CD4-positive, alpha-beta T cell treated with Interleukin-10 for 1 hour (primary cell): ENCODE measurements at regions not wholly inside any gene's neighbourhood (a gene's known extent, or its start where the extent isn't known, plus 50 kb on each side); places are given as distances from the start of the nearest gene placed in this dataset.

Source experiments
- DNase-seq: peaks from one replicate; pipeline ENCODE4 v3.0.0-alpha.2; 2020

DNA sequence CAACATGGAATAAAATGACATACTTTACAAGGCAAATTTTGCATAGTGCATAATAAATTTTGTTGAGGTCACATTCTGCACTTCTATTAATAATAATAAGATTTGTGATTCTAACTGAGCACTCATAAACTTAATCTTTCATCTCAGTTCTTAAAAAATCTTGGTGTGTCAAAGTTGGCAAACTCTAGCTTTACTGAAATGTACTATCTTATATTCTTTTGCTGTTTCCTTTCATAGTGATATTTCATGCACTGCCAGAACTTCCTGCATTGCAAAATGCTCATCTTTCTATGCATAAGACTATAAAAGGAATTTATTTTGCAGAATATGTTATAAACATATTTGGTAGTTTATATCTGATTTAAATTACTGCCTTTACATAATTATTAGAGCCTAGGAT is 797.6 kb downstream of the ADGRL2 start:
- DNase-seq: no peak

DNA sequence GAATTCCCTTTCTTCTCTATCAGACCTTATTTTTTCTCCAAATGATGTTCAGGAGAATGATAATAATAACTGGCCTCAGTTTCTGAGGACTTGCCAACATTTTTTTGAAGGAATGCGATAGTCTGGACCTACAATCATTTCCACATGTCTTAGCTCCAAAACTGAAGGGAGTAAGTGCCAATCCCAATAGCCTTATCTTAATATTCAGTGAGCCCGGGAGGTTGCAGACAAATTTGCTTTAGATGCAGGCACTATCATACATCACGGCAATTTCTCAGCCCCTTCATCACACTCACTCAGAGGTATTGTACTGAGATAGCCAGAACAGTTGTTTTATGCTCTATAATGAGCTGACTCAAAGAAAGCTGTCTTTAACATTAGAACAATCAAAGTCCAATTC is 796.9 kb downstream of the ADGRL2 start:
- DNase-seq: no peak

DNA sequence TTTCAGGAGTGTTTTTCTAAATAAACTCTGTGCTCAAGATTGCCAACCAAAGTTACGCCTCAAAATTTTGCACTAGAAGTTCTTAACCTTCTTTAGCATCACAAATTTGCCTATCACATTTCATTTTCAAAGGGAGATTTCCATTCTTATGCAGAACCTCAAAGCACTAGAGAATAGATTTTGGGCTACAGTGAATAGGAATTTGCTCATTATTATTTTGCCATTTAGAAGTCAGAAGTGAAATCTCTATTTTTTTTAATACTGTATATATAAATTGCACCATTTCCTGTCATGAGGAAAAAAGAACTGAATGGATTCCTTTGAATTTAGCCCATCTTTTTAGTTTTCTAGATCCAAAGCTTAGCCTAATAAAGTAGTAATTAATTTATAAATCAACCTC is 796.4 kb downstream of the ADGRL2 start:
- no peak for DNase-seq

DNA sequence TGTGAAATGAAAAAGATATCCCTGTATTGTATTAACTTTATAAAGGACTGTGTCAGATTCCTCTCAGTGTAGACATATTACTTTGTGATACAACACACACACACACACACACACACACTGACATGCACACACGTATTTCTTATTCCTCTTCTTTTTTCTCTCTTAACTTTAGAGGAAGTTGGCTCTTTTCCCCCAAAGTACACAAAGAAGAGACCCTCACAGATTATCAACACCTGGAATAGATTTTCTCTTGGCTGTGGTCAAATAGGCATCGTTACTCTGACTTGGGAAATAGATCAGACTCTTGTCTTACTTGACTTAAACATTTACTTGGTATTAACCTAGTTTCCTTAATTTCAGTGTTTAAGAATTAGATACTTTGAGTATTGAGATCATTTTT is 792.8 kb downstream of the ADGRL2 start:
- no peak for DNase-seq

DNA sequence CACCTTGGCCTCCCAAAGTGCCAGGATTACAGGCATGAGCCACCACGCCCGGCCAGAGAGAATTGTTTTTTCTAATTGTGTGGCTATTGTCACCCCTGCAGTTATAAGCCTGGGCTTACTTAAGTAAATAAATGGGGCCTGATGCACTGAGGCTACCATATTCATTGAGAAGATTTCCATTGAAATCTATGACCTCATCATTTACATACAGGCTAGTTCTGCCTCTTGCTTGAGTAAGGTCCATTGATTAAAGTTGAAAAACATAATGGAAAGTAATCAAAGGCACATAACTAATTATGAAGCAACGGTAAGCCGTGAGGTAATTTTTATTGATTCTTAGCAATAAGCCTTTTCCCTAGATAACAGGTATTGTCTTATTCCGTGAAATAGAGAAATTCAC is 788.9 kb downstream of the ADGRL2 start:
- DNase-seq: no peak

DNA sequence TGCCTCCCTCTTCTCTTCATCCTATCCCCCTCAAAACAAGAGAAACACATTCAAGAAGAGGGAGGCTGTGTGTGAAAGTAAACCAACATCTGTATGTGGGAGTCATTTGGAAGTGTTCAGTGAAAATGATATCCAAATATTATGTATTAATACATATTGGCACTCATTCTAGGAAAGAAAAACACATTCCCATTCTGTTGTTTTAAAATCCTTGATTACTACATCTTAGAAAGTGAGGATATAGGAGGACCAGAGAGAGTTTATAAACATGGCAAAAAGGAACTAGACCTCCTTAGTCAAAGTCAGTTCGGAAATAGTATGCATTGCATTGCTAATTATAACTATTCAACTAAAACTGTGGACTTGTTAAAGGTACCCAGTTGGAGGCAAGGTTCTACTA is 786.6 kb downstream of the ADGRL2 start:
- no peak for DNase-seq

DNA sequence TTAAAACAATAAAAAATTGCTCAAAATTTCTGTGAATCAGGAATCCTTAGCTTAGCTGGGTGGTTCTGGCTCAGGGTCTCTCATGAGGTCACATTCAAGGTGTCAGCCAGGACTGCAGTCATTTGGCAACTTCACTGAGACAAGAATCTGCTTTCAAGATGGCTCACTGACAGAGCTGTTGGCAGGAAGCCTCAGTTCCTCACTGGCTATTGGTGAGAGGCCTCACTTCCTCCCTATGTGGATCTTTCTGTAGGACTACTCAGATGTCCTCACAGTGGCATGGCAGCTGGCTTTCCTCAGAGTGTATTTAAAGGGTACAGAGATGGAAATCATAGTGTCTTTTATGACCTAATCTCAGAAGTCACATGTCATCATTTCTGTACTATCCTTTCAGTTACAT is 785.7 kb downstream of the ADGRL2 start:
- no peak for DNase-seq

DNA sequence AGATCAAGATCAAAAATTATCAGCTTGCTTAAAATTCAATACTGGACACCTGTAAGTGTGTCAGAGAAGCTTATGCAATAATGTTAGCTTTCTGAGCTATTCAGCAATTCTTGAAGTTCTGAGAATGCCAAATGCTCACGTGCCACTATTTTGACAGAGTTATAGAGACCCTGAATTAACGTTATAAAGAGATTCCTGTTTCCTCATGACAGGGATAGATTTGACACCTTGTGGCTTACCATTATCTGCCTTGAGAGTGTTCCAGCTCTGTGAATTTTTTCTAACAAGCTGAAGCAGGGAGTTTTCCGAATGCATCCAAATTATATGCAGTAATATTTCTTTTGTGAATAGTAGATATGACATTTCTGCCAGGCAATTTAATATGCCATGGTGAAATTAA is 781.6 kb downstream of the ADGRL2 start:
- DNase-seq: no peak

DNA sequence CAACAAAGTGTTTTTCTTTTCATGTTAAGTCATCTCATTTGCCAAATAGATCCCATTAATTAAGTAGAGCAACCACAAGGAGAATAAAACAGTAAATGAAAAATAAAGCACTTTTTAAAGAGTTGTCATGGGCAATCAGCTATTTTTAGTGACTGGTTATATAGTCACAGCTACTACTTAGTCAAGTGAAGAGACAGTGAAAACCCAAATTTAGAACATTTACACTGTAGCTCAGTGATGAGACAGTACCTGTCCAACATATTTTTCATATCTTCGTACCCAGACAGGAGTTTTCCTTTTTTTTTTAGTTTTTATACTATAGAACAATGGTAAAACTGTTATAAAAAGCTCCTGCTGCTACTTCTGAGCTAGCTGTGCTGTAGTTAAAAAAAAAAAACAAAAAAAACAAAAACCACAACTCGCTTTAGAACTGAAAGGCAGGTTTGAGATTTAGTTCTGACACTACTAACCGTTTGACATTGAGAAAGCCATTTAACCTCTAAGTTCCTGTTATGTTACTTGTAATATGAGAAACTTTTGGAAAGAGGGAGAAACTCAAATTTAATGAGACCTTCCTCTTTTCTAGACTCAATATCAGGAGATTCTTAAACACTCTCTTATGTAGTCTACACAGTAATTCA is 777.5 kb downstream of the ADGRL2 start:
- no peak for DNase-seq

DNA sequence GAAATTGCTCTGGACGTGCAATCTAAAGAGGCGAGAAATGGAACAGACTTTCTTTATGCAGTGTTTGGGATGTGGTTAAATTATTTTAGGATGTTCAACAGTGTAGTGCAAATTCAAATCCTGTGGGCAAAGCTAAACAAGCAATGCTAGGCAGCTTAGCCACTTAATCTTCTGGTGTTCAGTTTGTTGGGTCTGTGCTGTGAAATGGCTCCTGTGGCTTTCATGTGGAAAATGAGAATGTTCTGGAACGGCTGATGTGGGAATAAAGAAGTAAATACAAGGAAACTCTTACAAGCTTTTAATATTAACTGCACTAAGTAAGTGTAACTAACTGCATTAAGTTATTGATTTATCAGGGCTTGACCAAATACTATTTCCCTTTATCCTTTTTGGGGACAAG is 766.6 kb downstream of the ADGRL2 start:
- no peak for DNase-seq

DNA sequence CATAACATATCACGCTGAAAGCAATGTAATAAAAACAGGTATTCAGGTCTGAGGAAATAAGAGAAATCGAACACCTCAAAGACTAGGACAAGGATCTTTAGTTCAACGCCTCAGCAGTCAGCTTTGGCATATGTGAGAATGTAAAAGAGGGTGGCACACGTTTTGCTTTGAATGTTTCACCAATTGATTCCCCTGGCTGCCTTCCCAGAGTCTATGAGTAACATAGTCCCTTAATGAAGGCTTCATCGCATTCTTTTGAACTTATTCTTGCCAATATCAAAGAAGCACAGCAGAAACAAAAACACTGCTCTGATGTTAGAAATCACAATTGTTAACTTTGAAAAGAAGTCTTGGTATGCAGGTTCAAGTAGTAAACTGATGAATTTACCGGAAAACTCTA is 764.8 kb downstream of the ADGRL2 start:
- DNase-seq: no peak

DNA sequence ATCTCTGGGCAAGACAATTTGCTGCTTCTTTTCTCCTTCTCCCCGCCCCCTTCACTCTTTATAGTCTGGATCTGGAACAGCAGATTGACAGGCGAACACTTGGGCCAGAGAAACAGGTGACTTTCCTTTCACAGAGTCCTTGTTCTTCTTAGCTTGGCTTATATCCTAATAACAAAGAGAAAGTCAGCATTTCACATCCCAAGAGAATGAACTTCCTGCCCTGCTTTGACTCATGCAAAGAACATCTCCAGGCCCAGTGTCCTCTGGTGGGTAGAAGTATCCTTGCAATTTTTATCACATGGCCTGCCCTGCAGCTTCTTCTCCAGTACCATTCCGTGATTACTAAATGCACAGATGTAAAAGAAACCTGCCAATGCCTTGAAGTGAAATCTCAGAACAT is 764.4 kb downstream of the ADGRL2 start:
- no peak for DNase-seq

DNA sequence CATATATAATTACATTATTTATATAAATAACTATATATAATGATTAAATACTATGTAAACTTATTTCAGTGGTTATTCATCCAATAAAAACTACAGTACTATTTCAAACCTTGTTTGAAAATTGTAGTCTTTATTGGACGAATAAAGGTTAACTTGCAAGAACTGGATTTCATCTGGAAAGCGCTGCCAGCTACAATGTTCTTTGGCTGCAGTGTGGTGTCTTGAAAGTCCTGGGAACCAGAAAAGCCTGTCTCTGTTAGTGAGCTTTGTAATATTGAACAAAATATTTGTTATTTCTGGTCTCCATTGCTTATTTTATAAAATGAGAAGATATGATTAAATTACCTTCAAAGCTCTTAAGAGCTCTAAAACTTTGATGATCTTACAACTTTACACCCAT is 763.6 kb downstream of the ADGRL2 start:
- no peak for DNase-seq

DNA sequence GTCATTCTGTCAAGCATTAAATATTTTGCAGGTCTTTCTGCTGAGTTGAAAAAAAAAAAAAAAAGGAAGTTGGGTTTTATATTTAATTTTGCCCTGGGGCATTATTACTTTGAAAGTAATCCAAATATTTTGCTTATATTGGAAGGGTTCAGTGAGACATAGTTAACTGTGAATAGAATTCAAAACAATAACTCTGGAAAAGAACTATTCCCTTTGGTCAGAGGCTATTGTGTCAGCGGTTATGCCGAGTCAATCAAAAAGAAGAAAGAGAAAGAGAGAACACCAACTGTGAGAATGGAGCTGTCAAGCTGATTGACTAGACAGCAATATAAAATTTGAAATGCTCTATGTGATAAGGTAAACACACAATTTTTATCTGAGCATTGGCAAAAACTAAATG is 761.7 kb downstream of the ADGRL2 start:
- DNase-seq: no peak

DNA sequence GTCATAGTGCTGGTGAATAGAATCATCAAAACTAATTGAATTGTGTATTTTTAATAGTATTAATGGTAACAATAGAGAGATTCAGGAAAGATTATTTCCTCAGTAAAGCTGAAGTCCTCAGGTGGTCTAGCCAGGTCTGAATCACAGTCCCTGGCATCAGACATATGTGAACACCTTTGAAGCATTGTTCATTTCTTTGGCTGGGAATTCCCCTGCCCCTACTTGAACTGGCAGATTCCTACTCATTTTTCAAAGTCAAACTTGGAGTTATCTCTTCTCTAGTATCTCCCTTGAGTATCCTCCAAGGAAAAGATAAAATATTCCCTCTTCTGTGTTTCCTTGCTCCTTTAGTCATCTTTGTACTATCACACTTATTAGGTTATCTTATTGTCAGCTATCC is 759.8 kb downstream of the ADGRL2 start:
- no peak for DNase-seq

DNA sequence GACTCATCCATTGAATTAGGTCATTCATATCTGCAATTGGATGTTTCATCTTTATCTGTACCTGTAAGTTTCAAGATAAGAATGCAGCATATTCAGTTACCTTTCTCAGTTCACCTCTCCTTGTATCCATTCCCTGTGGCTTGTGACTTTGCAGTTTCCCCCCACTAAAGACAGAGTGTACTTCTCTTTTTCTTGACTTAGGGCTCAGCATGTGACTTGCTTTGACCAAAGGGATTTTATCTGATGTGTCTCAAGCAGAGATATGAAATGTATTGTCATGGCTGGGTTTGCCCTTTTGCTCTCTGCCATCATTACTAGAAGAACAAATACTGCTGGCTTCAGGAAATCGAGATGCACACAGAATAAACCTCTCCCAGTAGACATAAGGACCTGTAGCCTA is 754.8 kb downstream of the ADGRL2 start:
- DNase-seq: no peak

DNA sequence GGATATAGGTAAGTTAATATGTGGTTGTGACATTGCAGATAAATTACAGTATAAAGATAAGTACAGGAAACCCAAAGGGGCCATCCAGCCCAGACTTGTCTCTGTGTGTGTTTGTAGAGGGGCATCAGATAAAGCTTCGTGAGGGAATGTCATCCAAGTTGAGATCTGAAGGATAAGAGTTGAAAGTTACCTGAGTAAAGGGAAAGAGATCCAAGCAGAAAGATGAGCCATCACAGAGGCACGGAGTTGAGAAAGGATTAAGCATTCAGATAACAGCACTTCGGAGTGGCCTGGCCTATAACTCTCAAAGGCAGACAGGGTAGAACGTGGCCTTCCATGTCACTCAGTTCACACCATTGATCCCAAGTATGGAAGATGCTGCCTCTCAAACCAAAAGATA is 749.1 kb downstream of the ADGRL2 start:
- no peak for DNase-seq

DNA sequence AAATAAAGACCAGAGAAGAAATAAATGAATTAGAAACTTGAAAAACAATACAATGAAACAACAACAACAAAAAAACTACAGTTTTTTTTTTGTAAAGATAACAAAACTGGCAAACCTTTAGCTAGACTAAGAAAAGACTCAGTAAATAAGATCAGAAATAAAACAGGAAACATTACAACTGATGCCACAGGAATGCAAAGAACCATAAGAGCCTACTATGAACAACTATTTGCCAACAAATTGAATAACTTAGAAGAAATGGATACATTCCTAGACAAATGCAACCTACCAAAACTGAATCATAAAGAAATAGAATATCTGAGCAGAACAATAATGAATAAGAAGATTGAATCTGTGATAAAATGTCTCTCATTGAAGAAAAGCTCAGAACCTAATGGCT is 742.0 kb downstream of the ADGRL2 start:
- DNase-seq: no peak

DNA sequence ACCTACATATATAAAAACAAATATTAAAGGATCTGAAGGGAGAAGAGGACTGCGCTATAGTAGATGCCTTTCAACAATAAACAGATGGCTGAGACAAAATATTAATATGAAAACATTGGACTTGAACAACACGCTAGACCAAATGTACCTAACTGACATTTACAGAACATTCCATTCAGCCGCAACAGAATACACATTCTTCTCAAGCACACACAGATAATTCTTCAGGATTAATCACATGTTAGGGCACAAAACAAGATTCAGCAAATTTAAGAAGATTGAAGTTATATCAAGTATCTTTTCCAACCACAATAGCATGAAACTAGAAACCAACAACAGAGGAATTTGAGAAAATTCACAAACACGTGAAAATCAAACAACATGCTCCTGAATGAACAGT is 741.4 kb downstream of the ADGRL2 start:
- DNase-seq: no peak

DNA sequence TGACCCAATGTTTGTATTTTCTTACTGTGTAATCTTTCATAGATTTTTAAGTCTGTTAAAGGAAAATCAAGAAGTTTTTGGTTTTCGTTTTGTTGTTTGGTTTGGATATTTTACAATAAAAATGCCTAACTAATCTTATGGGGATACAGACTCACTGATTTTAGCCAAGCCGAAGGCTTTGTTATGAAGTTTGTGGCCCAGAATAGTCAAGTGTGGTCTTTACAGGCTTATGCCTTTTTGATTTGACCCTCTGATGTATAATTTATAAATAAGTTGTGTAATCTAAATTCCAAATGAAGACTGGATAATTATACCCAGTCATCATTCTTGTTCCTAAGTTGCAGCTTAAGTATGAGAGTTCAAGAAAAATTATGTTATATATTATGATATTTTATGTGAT is 739.3 kb downstream of the ADGRL2 start:
- DNase-seq: no peak

DNA sequence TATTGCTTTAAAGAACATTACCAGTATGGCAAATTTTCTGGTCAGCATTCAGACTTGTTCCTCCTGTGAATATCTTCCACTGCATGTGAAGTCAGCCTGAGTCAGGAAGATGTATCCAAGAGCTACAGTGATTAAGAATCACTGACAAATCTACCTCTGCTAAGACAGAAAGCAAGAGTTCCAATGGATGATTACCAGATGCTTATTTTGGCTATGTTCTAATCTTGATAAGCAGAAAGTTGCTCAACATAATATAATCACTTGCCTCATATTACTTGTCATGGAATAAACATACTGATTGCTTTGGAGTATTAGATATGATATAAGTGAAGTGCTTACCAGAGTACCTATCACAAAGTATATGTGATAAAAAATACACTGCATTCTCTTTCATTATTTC is 738.1 kb downstream of the ADGRL2 start:
- DNase-seq: no peak

DNA sequence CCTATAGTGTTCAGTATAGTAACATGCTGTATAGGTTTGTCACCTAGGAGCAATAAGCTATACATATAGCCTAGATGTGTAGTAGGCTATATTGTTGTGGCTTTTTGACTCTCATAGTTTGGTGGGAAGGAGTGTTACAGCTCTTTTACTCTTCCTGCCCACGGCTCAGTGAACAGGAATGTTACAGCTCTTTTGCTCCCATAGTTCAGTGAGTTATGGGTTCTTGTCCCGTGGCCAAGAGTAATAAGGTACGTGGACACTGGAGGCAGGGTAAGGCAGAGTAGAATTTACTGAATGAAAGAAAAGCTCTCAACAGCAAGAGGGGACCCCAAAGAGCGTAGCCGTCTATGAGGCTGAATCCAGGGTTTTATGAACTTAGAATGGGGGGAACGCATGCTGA is 734.3 kb downstream of the ADGRL2 start:
- no peak for DNase-seq

DNA sequence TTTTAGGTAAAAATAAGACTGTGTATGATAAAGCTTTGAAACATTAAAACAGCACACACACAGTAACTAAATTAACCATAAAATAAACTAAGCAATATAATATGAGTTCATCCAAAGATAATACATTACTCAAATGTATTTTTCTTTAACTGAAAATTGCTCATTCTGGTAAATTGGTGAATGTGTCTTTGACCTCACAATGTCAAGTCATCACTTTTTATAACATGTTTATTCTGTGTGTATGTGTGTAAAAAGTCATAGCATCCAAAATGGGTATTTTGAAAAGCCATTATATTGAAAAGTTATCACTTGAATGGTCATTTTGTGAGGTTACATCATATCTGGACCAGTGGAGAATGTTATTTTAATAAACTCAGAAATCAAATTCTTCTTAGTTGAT is 724.6 kb downstream of the ADGRL2 start:
- no peak for DNase-seq

DNA sequence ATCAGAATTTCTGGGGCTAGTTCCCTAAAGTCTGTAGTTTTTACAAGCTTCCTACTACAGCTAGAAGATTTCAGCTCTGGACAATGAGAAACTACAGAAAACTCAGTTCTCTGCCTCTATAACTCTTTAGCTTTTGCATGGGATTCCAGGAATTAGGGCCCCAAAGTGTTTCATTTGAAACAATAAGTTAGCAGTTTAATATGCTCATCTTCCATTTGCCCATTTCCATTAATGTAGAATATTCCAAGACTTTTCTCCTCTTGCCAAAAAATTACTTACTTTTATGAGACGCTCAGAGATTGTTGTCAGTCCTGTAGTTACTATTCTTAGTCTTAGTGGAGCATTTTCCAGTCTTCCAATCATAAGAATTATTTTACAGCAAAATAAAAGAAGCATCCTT is 719.9 kb downstream of the ADGRL2 start:
- no peak for DNase-seq

DNA sequence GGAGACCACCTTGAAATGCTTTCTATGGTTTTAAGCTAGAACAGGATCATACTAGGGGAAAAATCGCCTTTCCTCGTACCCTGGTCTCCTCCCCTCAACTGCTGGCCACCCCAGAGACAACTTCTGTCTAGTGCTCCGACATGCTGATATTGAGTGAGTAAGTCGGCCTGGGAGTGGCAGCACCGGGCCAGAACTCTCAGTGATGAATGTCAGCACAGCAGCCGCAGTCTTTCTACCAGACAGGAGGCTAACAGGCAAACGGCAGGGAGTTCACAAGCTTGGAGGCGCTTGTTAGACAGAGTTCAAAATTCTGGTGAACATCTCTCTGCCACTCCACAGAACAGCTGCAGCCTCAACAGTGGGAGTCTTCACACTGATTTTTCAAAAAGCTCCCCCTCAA is 716.9 kb downstream of the ADGRL2 start:
- DNase-seq: no peak

DNA sequence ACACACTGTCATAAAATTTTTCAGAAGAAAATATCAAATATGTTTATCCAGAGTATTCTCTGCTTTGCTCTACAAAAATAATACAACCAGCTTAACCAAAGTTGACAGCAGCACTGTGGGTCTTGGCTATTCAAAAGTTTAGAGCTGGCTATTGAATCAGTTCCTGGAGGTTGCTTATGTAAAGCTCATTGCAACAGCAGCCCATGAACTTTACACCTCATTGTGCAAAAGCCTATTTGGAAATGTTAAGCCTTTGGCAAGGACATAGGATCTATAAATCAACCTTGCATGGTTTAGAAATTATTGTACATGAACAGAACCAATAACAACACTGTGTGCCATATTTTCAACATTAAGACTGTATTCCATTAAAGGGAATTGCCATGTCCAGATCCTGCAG is 714.9 kb downstream of the ADGRL2 start:
- DNase-seq: no peak
